H1 (cell line): ENCODE measurements at regions not wholly inside any gene's neighbourhood (a gene's known extent, or its start where the extent isn't known, plus 50 kb on each side); places are given as distances from the start of the nearest gene placed in this dataset.

ENCODE experiments used
- CTCF ChIA-PET: fragments of 300-600 bp; sonication (Branson Sonifier 250); formaldehyde crosslinking; loops from one replicate; lab custom pipeline; 2021; ENCODE audit not compliant: partially characterized antibody; lab: Charles Lee
- POLR2A ChIA-PET: fragments of 300-600 bp; sonication (Branson Sonifier 250); formaldehyde crosslinking; loops from one replicate; lab custom pipeline; 2021; ENCODE audit warnings: inconsistent platforms; ENCODE audit not compliant: partially characterized antibody; lab: Charles Lee
- DNase-seq, 2 experiments: peaks; one replicate each; pipeline versions ENCODE4 v3.0.0 to v3.0.0-alpha.2; 2010 to 2022; ENCODE audit warnings: low spot score in 2 of 2, low read depth in 1 of 2, mixed read lengths in 1 of 2
- FAIRE-seq: peaks from 2 replicates; lab custom pipeline; 2011; peaks lifted over from hg19 to GRCh38; lab: Jason Lieb, UNC
- H2AFZ ChIP-seq: 2 replicates; pipeline ENCODE4 v1.8.1; 2012; ENCODE audit warnings: low read length, inconsistent platforms
- H2AK5ac ChIP-seq: 2 replicates; pipeline ENCODE4 v1.6.1; 2013; ENCODE audit warnings: low read depth, low read length
- H2BK120ac ChIP-seq: replicated peaks from 2 replicates; pipeline ENCODE3; 2013; ENCODE audit warnings: low read depth, low read length, inconsistent platforms
- H2BK12ac ChIP-seq: 2 replicates; pipeline ENCODE4 v1.6.1; 2013; ENCODE audit warnings: low read depth, low read length
- H2BK15ac ChIP-seq: 2 replicates; pipeline ENCODE4 v1.6.1; 2013; ENCODE audit warnings: low read length
- H2BK20ac ChIP-seq: 2 replicates; pipeline ENCODE4 v1.6.1; 2013; ENCODE audit warnings: low read length
- H2BK5ac ChIP-seq: 2 replicates; pipeline ENCODE4 v1.6.1; 2013; ENCODE audit warnings: low read depth, low read length
- H3K14ac ChIP-seq: 2 replicates; pipeline ENCODE4 v1.6.1; 2013; ENCODE audit warnings: inconsistent platforms; ENCODE audit not compliant: insufficient read length
- H3K18ac ChIP-seq: 2 replicates; pipeline ENCODE4 v1.6.1; 2013; ENCODE audit warnings: low read length; ENCODE audit errors: extremely low read depth
- H3K23ac ChIP-seq: 2 replicates; pipeline ENCODE4 v1.6.1; 2013; ENCODE audit warnings: inconsistent platforms; ENCODE audit not compliant: insufficient read length
- H3K23me2 ChIP-seq: 2 replicates; pipeline ENCODE4 v1.6.1; 2013; ENCODE audit warnings: low read depth, low read length
- H3K27ac ChIP-seq: 2 replicates; pipeline ENCODE4 v1.6.1; 2011; ENCODE audit warnings: low read depth, low read length, inconsistent platforms
- H3K27me3 ChIP-seq, 4 experiments: replicated peaks in 1 of 4; 1 replicate in 1 of 4; 2 replicates in 3 of 4; pipeline versions ENCODE4 v1.6.1 to v1.8.1; 2011 to 2013; ENCODE audit warnings: low read length in 3 of 4, mild to moderate bottlenecking in 3 of 4, inconsistent platforms in 2 of 4, mixed read lengths in 2 of 4, moderate library complexity in 1 of 4; ENCODE audit not compliant: control insufficient read depth in 3 of 4, insufficient read depth in 3 of 4; ENCODE audit errors: extremely low read depth in 1 of 4
- H3K36me3 ChIP-seq, 4 experiments: 2 replicates each; pipeline versions ENCODE4 v1.6.1 to v1.8.1; 2011 to 2013; ENCODE audit warnings: mild to moderate bottlenecking in 4 of 4, low read length in 3 of 4, moderate library complexity in 2 of 4, control low read depth in 1 of 4, inconsistent platforms in 1 of 4; ENCODE audit not compliant: insufficient read depth in 4 of 4, control insufficient read depth in 2 of 4
- H3K4ac ChIP-seq: replicated peaks from 2 replicates; pipeline ENCODE3; 2013; ENCODE audit warnings: low read length, low read depth, mixed read lengths, inconsistent platforms; ENCODE audit not compliant: insufficient read length
- H3K4me1 ChIP-seq, 4 experiments: replicated peaks in 1 of 4; 1 replicate in 1 of 4; 2 replicates in 3 of 4; pipeline versions ENCODE4 v1.6.1 to v1.8.1; 2011 to 2013; ENCODE audit warnings: low read length in 3 of 4, inconsistent platforms in 2 of 4, mixed read lengths in 1 of 4; ENCODE audit not compliant: insufficient read depth in 4 of 4, control insufficient read depth in 3 of 4
- H3K4me2 ChIP-seq, 2 experiments: 2 replicates each; pipeline versions ENCODE4 v1.6.1 to v1.8.1; 2011 to 2013; ENCODE audit warnings: low read depth in 2 of 2, low read length in 2 of 2, control low read depth in 1 of 2, inconsistent platforms in 1 of 2, mild to moderate bottlenecking in 1 of 2; ENCODE audit not compliant: insufficient read depth in 1 of 2
- H3K4me3 ChIP-seq, 4 experiments: fragments of 200-600, 300-600 bp in 1 of 4; sonication (generic), shearing (Covaris generic), sonication (Bioruptor Twin) in 1 of 4; 2 replicates each; pipeline versions ENCODE4 v1.5.1 to v1.8.1; 2011 to 2016; ENCODE audit warnings: low read length in 4 of 4, low read depth in 3 of 4, control low read depth in 2 of 4, inconsistent platforms in 2 of 4, mild to moderate bottlenecking in 2 of 4, mixed read lengths in 1 of 4, moderate library complexity in 1 of 4; ENCODE audit not compliant: insufficient read depth in 2 of 4; ENCODE audit errors: extremely low read depth in 1 of 4
- H3K56ac ChIP-seq: replicated peaks from 2 replicates; pipeline ENCODE3; 2013; ENCODE audit warnings: low read depth, mild to moderate bottlenecking, mixed read lengths, low read length, inconsistent platforms; ENCODE audit not compliant: insufficient read length
- H3K79me1 ChIP-seq: 2 replicates; pipeline ENCODE4 v1.6.1; 2013; ENCODE audit warnings: low read depth, low read length, control low read depth
- H3K79me2 ChIP-seq, 2 experiments: 2 replicates each; pipeline versions ENCODE4 v1.6.1 to v1.8.1; 2012 to 2013; ENCODE audit warnings: low read length in 2 of 2, mild to moderate bottlenecking in 2 of 2, inconsistent platforms in 1 of 2; ENCODE audit not compliant: insufficient read depth in 2 of 2, control insufficient read depth in 1 of 2
- H3K9ac ChIP-seq, 4 experiments: replicated peaks in 1 of 4; 1 replicate in 1 of 4; 2 replicates in 3 of 4; pipeline versions ENCODE4 v1.6.1 to v1.8.1; 2011 to 2013; ENCODE audit warnings: low read depth in 3 of 4, low read length in 3 of 4, control low read depth in 2 of 4, mild to moderate bottlenecking in 2 of 4, moderate library complexity in 2 of 4, inconsistent platforms in 1 of 4; ENCODE audit errors: extremely low read depth in 1 of 4
- H3K9me3 ChIP-seq, 2 experiments: 2 replicates each; pipeline versions ENCODE4 v1.6.1 to v1.8.1; 2012 to 2013; ENCODE audit warnings: mild to moderate bottlenecking in 2 of 2, moderate library complexity in 2 of 2, control low read depth in 1 of 2, inconsistent platforms in 1 of 2, low read depth in 1 of 2, low read length in 1 of 2, mixed read lengths in 1 of 2; ENCODE audit not compliant: insufficient read depth in 2 of 2
- H4K20me1 ChIP-seq, 2 experiments: replicated peaks in 1 of 2; 2 replicates each; pipeline versions ENCODE3 to v1.8.1; 2011 to 2013; ENCODE audit warnings: inconsistent platforms in 2 of 2, low read length in 2 of 2, mild to moderate bottlenecking in 1 of 2; ENCODE audit not compliant: insufficient read depth in 2 of 2, control insufficient read depth in 1 of 2
- H4K5ac ChIP-seq: 2 replicates; pipeline ENCODE4 v1.6.1; 2013; ENCODE audit warnings: low read length, low read depth, mixed read lengths, inconsistent platforms; ENCODE audit not compliant: insufficient read length
- H4K8ac ChIP-seq: 2 replicates; pipeline ENCODE4 v1.8.0; 2013; ENCODE audit warnings: mild to moderate bottlenecking, moderate library complexity, low read length, inconsistent platforms; ENCODE audit not compliant: insufficient read depth; ENCODE audit errors: extremely low read depth
- H4K91ac ChIP-seq: replicated peaks from 2 replicates; pipeline ENCODE3; 2013; ENCODE audit warnings: low read length, mixed read lengths, inconsistent platforms; ENCODE audit not compliant: insufficient read length
- CTBP2 ChIP-seq: IDR thresholded peaks from 2 replicates; pipeline ENCODE4 v1.7.0; 2011; ENCODE audit warnings: borderline replicate concordance, mild to moderate bottlenecking, moderate library complexity, mixed read lengths, low read length; ENCODE audit not compliant: insufficient read depth, insufficient read length
- GTF2F1 ChIP-seq: IDR thresholded peaks from 2 replicates; pipeline ENCODE4 v1.6.1; 2012; ENCODE audit warnings: low read depth, low read length, improper control_type of control experiment, borderline replicate concordance
- HDAC2 ChIP-seq, 2 experiments: fragments of 300-600 bp in 1 of 2; sonication (generic) in 1 of 2; IDR thresholded peaks; 2 replicates each; pipeline ENCODE4 v1.6.1; 2011 to 2012; ENCODE audit warnings: low read depth in 2 of 2, low read length in 2 of 2, mild to moderate bottlenecking in 2 of 2, moderate library complexity in 2 of 2, borderline replicate concordance in 1 of 2, inconsistent platforms in 1 of 2
- PHF8 ChIP-seq: fragments of 200-600 bp; sonication (generic); conservative IDR thresholded peaks from 2 replicates; pipeline ENCODE4 v1.7.1; 2012; ENCODE audit warnings: low read depth, mild to moderate bottlenecking, inconsistent platforms, low read length, moderate library complexity
- POLR2A ChIP-seq, 2 experiments: IDR thresholded peaks; 1 replicate in 1 of 2; 2 replicates in 1 of 2; pipeline ENCODE4 v1.6.1; 2011; ENCODE audit warnings: low read depth in 2 of 2, low read length in 2 of 2, mild to moderate bottlenecking in 2 of 2; ENCODE audit errors: control extremely low read depth in 1 of 2
- RAD21 ChIP-seq, 2 experiments: IDR thresholded peaks in 1 of 2; conservative IDR thresholded peaks in 1 of 2; 2 replicates each; pipeline ENCODE4 v1.6.1; 2011; ENCODE audit warnings: low read depth in 2 of 2, low read length in 2 of 2, improper control_type of control experiment in 1 of 2, inconsistent platforms in 1 of 2, mild to moderate bottlenecking in 1 of 2, moderate library complexity in 1 of 2
- RFX5 ChIP-seq: IDR thresholded peaks from 2 replicates; pipeline ENCODE4 v1.6.1; 2011; ENCODE audit warnings: low read depth, low read length, improper control_type of control experiment, borderline replicate concordance
- TAF1 ChIP-seq: IDR thresholded peaks from 2 replicates; pipeline ENCODE4 v1.6.1; 2011; ENCODE audit warnings: mild to moderate bottlenecking, low read depth, low read length
- TAF7 ChIP-seq: optimal IDR thresholded peaks from 2 replicates; pipeline ENCODE3; 2011; ENCODE audit warnings: low read depth, mild to moderate bottlenecking, inconsistent platforms, low read length, moderate library complexity, borderline replicate concordance
- TF ChIP-seq, protein P1 (sequence below): IDR thresholded peaks from 2 replicates; pipeline ENCODE4 v1.6.1; 2012; ENCODE audit warnings: inconsistent platforms
- TF ChIP-seq, protein P2 (sequence below): IDR thresholded peaks from 2 replicates; pipeline ENCODE4 v1.6.1; 2012; ENCODE audit warnings: low read length, inconsistent platforms
- TF ChIP-seq, protein P3 (sequence below): IDR thresholded peaks from 2 replicates; pipeline ENCODE4 v1.6.1; 2012; ENCODE audit warnings: inconsistent platforms

DNA sequence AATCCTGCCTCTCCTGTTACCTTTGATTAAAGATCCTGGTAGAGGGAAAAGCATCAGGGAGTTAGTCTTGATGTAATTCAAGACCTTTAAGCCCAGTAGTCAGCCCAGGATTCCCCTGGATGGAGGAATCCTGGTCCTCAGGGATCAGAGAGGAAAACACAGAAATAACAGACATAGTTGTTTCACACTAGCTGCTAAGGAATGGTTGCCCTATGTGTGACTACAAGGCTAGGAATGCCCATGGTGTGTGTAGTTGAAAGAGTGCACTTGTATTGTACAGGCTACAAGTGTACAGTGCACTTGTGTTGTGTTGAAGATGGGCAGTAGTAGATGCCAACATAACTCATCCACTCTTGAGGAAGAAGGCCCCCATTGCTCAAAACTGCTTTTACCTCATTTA is 226.8 kb downstream of the AASDHPPT start:
- no peak overlapping the region for H4K5ac ChIP-seq
- H2BK20ac ChIP-seq = no peak overlapping the region
- CTCF ChIA-PET = interaction anchor here (1.4 to 2.5 kb wide), 3 partner anchors 9 to 713 kb away, joined by 4 to 11 read pairs (median 4); partner anchors contain the start of gene GUCY1A2
- no peak overlapping the region for H2BK120ac ChIP-seq
- no peak overlapping the region for H2BK15ac ChIP-seq
- no peak overlapping the region for H3K14ac ChIP-seq
- no peaks in the 10 kb centered on the region for H3K79me1 ChIP-seq
- H3K4ac ChIP-seq = no peak overlapping the region
- no peak overlapping the region for H3K27ac ChIP-seq
- no peak overlapping the region for H3K4me2 ChIP-seq
- H3K23me2 ChIP-seq = no peaks in the 10 kb centered on the region
- no peaks in the 10 kb centered on the region for H3K79me2 ChIP-seq
- no peak overlapping the region for H3K9ac ChIP-seq
- no peak overlapping the region for H2AK5ac ChIP-seq
- H3K4me1 ChIP-seq = no peaks in the 10 kb centered on the region
- H3K4me3 ChIP-seq = no peak overlapping the region
- POLR2A ChIA-PET = no interaction called here
- H3K18ac ChIP-seq = no peak overlapping the region
- no peak overlapping the region for H2BK12ac ChIP-seq
- H4K8ac ChIP-seq = no peak overlapping the region
- no peak for FAIRE-seq
- no peaks in the 10 kb centered on the region for H3K27me3 ChIP-seq
- no peak overlapping the region for H2BK5ac ChIP-seq
- peaks cover 19 to 22% of the 10 kb centered on the region in 2 experiments for H3K9me3 ChIP-seq
- DNase-seq = no peak
- no peak overlapping the region for H3K23ac ChIP-seq
- H4K20me1 ChIP-seq = no peaks in the 10 kb centered on the region
- no peak overlapping the region for H3K56ac ChIP-seq
- H2AFZ ChIP-seq = no peak overlapping the region
- H4K91ac ChIP-seq = no peak overlapping the region
- H3K36me3 ChIP-seq = no peaks in the 10 kb centered on the region; a peak in 1 of 8 replicates
- TF ChIP-seq PHF8 (no peak), RAD21 (IDR thresholded peaks at IDR 0.05 in 1 of 2, conservative IDR thresholded peaks at IDR 0.05 in 1 of 2; ENCODE audit: low read depth in 2 of 2, low read length in 2 of 2) (no peak), POLR2A (IDR thresholded peaks at IDR 0.05; ENCODE audit: control extremely low read depth in 1 of 2, low read depth in 2 of 2, low read length in 2 of 2) (no peak), GTF2F1 (no peak), HDAC2 (IDR thresholded peaks at IDR 0.05; ENCODE audit: borderline replicate concordance in 1 of 2, low read depth in 2 of 2, low read length in 2 of 2) (no peak), CTBP2 (no peak), TAF7 (no peak), RFX5 (no peak), TAF1 (no peak)
- TF ChIP-seq, protein P1, sequence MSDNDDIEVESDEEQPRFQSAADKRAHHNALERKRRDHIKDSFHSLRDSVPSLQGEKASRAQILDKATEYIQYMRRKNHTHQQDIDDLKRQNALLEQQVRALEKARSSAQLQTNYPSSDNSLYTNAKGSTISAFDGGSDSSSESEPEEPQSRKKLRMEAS = no peak
- TF ChIP-seq, protein P2, sequence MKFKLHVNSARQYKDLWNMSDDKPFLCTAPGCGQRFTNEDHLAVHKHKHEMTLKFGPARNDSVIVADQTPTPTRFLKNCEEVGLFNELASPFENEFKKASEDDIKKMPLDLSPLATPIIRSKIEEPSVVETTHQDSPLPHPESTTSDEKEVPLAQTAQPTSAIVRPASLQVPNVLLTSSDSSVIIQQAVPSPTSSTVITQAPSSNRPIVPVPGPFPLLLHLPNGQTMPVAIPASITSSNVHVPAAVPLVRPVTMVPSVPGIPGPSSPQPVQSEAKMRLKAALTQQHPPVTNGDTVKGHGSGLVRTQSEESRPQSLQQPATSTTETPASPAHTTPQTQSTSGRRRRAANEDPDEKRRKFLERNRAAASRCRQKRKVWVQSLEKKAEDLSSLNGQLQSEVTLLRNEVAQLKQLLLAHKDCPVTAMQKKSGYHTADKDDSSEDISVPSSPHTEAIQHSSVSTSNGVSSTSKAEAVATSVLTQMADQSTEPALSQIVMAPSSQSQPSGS = no peak
- TF ChIP-seq, protein P3, sequence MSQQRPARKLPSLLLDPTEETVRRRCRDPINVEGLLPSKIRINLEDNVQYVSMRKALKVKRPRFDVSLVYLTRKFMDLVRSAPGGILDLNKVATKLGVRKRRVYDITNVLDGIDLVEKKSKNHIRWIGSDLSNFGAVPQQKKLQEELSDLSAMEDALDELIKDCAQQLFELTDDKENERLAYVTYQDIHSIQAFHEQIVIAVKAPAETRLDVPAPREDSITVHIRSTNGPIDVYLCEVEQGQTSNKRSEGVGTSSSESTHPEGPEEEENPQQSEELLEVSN = no peak
